NCI-H2029 treated with DMSO at 0.1 percent for 48 hours (cell line): ENCODE measurements at regions not wholly inside any gene's neighbourhood (a gene's known extent, or its start where the extent isn't known, plus 50 kb on each side); places are given as distances from the start of the nearest gene placed in this dataset.
A peak's percentile ranks its signal among the peaks of the same experiment; 100 is the strongest.
"Not testable (repeated sequence)": the region's sequence is repeated elsewhere in the genome, so short reads cannot be mapped to it uniquely, and the experiment has no call there.

Experiments used
- DNase-seq: peaks from one replicate; lab custom pipeline; 2025; lab: John Stamatoyannopoulos, UW

GRCh38 chr7:142636751-142637150, 112.5 kb upstream of the PRSS1 start:
- no peak for DNase-seq

GRCh38 chr7:142636107-142636506, 113.2 kb upstream of the PRSS1 start:
- DNase-seq: not testable (repeated sequence)

- peak; percentile 5 for DNase-seq
These were observed 116.8 kb upstream of the PRSS1 start for GRCh38 chr7:142632271-142633134.

DNA sequence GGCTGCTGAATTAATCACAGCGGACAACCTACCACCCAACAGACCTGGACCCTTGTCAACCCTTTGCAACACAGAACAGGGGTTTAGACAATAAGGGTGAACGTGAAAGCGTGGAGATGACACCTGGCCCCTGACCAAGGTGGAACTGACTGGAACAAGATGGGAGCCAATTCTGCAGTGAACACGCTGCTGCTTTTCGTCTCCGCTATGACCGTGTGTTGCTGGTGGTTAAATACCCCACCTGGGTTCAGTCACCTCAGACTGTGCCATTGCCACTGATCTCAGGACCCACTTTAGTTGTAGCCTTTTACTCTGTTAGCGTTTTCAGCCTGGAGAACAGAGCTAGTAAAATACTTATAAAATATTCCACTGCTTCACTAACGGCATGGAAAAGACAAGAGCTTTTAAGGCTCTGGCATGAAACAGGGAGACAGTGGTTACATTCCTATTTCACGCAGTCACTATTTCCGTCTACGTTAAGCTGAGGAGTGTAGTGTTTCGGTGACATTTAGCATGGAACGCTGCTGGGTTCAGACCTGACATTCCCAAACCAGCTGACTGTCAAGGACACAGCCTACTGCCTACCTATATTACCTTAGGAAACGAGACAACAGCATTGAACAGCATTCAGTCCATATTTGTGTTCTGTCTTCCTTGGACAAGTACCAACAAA, 119.5 kb upstream of the PRSS1 start:
- no peak for DNase-seq

DNA sequence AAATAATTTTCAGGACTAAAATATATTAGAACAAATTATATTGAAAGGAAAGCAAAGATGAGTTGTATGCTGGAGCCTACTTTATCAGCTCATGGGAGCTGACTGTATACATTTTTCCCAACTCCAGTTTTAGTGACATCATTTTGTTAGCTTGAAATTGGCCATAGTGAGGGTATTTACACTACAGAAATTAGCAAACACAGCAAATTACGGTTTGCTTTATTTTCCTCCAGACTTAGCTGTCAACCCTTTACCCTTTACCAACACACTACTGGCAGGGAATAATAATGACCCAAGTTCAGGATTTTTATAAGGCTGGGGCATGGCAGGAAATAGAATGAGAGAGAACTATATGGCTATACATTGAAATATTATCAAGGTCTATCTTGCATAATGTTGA, 120.3 kb upstream of the PRSS1 start:
- no peak for DNase-seq

DNA sequence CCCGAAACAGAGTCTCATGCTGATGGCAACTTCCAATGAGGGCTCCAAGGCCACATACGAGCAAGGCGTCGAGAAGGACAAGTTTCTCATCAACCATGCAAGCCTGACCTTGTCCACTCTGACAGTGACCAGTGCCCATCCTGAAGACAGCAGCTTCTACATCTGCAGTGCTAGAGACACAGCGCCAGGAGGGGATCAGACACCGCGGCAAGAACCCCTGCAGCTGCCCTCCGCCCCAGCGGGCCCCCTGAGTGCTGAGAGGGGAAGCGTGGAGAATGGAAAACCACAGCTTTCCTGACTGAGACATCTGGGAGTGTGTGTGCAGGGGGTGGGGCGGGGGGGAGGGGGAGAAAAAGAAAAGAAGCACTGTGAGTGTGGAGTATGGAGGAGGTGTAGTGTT, 122.0 kb upstream of the PRSS1 start:
- not testable (repeated sequence) for DNase-seq

DNA sequence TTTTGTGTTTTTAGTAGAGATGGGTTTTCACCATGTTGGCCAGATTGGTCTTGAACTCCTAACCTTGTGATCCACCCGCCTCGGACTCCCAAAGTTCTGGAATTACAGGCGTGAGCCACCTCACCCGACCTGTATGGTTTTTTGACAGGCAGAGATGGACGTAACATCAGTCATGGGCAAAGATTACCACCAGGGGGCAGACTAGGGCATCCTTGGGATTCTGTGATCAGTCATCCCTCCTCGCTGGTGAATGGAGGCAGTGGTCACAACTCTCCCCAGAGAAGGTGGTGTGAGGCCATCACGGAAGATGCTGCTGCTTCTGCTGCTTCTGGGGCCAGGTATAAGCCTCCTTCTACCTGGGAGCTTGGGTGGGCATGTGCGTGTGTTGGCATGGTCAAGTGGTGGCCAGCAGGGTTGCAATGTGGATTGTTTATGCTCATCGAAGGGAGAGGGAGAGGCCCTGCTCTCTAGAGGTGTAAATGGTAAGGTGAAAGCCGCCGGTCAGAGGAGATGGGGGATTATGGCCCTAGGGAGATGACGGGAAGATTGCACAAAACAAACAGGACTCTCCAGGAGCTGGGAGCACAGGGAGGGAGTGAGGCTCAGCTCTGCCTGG, 122.7 kb upstream of the PRSS1 start:
- peak; percentile 0 for DNase-seq

DNA sequence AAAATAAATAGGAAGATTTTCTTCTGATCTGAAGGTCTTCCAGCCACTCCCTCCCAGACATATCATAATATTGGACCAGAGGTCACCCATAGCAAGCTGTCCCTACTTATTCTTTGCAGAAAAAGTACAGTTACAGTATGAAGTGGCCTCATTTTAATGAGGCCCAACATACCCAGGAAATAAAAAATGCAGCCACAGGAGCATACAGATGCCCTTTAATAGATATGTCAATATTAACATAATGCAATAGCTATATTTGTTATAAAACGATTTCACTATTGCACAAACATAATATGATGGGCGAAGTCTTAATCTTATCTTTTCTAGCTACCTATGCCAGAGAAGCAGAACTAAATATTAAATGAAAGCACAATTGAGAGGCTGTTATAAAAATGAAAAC, 124.1 kb upstream of the PRSS1 start:
- not testable (repeated sequence) for DNase-seq

GRCh38 chr7:142620402-142620801, 128.9 kb upstream of the PRSS1 start:
- DNase-seq: no peak

DNA sequence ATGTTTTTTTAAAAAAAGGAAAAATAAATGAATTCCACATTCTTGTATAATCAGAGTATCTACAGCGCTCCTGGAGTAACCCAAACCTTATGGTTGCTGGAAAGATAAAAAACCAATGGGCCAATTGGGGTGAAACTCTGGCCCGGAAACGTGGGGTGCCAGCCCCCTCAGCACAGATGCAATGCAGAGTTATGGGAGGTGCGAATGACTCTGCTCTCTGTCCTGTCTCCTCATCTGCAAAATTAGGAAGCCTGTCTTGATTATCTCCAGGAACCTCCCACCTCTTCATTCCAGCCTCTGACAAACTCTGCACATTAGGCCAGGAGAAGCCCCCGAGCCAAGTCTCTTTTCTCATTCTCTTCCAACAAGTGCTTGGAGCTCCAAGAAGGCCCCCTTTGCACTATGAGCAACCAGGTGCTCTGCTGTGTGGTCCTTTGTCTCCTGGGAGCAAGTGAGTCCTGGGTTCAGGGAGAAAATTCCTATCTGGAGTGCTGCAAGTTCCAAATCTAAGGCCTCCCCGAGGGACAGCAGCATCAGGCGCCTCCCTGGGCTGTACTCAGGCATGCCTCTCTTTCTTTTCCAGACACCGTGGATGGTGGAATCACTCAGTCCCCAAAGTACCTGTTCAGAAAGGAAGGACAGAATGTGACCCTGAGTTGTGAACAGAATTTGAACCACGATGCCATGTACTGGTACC, 130.5 kb upstream of the PRSS1 start:
- DNase-seq: no peak

DNA sequence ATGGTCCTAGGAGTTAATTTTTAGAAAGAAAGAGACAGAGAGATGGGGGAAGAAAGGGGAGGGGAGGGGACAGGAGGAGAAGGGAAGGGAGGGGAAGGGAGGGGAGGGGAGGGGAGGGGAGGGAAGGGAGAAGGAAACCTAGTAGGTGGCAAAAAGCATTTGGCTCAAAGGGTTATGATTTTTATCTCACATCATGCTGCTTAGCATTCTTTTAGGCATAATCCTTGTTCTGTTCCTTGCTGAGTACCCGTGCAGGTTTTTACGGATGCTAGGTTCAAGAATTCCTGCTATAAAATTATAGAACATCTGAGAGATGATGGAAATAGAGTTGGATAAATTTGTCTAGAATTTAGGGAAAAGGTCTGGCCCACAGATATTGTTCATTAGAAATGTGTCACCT, 132.4 kb upstream of the PRSS1 start:
- no peak for DNase-seq

DNA sequence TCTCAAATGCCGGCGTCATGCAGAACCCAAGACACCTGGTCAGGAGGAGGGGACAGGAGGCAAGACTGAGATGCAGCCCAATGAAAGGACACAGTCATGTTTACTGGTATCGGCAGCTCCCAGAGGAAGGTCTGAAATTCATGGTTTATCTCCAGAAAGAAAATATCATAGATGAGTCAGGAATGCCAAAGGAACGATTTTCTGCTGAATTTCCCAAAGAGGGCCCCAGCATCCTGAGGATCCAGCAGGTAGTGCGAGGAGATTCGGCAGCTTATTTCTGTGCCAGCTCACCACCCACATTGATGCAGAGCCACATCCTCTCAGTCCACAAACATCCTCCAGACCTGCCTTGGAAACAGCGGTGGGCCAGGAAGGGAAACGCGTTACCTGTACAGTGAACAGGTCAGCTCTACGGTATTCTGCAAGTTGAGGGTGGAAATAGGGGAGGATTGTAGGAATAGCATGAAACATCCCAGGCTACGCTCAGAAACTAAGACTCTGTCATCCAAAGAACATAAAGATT, 133.1 kb upstream of the PRSS1 start:
- no peak for DNase-seq

DNA sequence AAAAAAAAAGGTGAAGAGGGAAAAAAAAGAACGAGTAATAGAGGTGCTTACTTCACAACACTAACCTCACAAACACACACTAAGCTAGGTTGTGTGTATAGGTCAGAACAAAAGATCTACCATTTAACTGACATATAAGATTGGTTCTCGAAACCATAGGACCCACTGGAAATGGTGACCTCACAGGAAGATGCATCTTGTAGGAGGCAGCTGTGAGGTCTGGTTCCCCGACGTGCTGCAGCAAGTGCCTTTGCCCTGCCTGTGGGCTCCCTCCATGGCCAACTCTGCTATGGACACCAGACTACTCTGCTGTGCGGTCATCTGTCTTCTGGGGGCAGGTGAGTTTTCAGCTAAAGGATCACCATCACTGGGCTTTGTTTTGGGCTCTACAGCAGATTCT, 133.8 kb upstream of the PRSS1 start:
- DNase-seq: no peak

DNA sequence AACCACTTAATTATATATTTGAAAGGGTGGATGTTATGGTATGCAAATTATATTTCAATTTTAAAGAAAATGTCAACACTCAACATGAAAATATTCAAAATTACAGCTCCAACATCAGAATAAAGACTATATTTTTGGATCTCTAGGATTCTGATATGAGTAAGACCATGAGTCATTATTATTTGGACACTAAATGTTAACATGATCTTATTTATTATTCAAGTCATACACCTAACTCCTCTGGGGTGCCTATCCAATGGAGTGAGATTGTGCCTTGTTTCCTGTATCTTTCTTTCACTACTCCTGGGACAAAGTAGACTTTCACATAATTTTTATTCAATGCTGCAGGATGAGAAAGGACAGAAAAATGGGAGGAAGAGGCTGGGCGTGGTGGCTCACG, 135.2 kb upstream of the PRSS1 start:
- no peak for DNase-seq

DNA sequence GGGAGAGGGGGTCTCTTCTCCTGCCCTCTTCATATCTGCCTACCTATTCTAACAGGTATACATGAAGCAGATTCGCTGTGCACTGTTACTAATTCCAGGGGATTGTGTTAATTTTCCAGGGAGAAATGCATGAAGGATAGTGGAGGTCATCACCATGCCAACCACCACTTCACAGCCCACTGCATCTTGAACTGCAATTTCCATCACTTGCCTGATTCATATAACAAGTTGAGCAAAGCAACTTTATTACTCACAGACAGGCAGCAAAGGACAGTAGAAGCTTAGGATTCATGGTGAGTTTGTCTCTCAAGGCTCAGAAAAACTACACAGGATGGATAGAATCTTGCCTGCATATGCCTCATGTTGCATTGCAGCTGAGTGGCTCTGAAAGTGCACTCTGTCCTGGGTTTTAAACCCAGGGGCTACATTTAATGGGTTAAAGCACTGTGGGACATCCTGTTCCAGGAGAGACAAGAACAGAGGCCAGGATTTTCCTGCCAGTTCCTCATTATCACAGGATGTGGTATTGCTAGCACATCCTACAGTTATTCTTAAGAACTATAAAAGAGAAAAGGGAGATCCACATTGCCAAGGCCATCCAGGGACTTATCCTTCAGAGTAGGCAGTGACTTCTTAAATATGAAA, 136.9 kb upstream of the PRSS1 start:
- no peak for DNase-seq

GRCh38 chr7:142611566-142612236, 137.6 kb upstream of the PRSS1 start:
- no peak for DNase-seq

DNA sequence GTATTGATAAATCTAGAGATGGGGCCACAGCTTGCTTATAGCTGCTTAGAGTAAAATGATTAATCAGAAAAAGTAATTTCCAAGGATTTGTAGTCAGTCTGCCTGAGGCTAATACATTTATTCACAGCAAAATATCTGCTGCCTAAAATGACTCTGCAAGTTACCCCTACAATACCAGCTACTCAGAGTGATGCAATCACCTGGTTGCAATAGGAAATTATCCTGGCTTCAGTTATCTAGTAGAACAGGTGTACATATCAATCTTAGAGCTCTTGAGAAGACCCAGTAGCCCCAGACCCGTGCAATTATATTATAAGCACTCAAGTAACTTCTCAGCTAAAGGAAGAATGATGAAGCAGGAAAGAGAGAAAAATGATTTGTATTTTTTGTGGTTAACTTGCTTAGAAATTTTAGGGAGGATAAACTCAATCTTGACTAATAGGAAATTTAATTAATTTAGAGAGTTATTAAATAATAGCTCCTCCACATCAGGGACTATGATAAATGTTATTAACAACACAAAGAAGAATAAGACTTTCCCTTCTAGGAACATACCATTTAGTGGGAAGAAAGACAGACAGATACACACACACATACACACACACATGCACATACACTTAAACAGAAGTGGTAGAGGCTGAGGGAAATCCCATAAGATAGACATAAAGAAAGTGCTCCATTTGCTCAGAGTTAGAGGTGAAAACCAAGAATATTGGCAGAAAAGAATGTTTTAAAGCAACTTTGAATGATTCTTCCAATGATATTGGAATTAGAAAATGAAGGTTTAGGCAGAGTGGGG, 140.4 kb upstream of the PRSS1 start:
- DNase-seq: no peak

DNA sequence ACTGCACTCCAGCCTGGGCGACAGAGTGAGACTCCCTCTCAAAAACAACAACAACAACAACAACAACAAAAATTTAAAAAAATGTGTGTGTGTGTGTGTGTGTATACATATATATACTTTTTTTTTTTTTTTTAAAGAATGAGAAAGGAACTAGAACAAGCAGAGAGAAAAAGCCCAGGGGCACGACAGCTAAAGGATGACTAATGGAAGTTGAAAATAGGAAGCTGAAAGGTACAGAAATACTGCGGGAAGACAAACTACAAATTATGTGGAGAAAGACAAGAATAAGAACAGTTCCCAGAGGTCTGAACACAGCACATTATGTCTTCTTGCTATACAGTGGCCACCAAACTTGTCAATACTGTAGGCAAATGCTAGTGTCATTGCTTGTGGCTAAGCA, 141.9 kb upstream of the PRSS1 start:
- DNase-seq: no peak

GRCh38 chr7:142606081-142606480, 143.2 kb upstream of the PRSS1 start:
- no peak for DNase-seq

- no peak for DNase-seq
These were observed 144.6 kb upstream of the PRSS1 start for GRCh38 chr7:142604671-142605070.
